ENCODE measurements at regions not wholly inside any gene's neighbourhood (a gene's known extent, or its start where the extent isn't known, plus 50 kb on each side); places are given as distances from the start of the nearest gene placed in this dataset.
A peak's percentile ranks its signal among the peaks of the same experiment; 100 is the strongest.

DNA sequence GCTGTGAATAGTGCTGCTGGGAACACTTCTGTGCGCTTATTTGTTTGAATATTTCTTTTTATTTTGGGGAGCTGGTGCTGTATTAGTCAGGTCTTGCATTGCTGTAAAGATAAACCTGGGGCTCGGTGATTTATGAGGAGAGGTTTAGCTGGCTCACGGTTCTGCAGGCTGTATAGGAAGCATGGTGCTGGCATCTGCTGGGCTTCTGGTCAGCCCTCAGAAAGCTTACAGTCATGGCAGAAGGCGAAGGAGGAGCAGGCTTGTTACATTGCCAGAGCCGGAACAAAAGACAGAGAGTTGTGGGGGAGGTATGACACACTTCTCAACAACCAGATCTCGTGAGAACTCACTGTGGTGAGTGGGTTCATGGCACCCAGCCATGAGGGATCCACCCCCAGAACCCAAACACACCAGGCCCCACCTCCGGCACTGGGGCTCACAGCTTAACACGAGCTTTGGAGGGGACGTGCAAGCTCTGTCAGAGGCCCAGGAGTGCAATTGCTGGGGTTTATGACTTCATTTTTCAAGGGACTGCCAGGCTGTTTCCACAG lies 68.8 kb upstream of the GATA5 start:
- FAIRE-seq: no peak

DNA sequence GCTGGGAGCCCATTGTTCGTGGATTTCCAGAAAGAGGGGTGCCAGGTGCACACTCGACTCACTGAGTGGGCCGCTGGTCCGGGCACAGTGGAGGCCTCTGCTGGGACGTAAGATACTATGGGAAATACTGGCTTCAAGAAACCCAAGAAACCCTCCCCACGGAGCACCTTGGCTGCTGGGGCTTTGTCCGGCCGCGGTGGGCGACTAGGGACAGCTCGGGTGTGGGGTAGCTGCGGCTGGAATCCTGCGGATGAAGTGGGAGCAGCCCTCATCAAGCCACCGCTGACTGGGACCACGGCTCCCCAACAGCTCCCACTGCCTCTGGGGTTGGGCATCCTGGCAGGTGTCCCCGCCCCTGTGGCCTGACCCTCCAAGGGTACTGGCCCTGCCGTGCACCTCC lies 69.5 kb upstream of the GATA5 start:
- no peak for FAIRE-seq

More for the DNA sequence above, 68.8 kb upstream of the GATA5 start:
- no peak for DNase-seq (ENCODE audit: low spot score in 2 of 2)

DNA sequence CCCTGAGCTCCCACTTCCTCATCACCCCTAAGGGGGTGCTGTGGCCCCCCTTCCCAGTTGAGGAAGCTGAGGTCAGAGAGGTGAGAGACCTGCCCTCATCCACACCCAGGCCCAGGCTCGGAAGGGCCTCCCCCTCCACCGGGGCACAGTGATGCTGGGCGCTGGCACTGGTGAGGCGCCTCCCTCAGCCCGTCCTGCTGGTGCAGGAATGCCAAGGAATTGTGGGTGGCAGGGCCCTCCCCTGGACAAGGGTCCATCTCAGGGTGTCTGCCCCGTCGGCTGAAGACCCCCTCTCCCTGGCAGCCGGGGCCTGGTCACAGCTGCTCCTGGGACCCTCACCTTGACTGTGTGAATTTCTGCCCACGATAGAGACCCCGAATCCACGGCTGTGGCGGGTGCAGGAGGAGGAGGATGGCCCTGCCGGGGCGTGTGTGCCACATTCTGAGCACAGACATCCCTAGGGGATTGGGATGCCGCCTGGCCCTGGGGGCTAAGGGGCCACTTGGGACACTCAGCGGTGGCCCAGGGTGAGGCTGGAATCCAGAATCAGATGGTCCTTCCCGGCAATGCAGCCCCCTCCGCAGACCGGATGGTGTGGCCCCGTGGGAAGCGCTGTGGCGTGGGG lies 70.2 kb upstream of the GATA5 start:
- FAIRE-seq: no peak
- DNase-seq (ENCODE audit: low spot score in 2 of 2): no peak

More for the DNA sequence above, 69.5 kb upstream of the GATA5 start:
- DNase-seq (ENCODE audit: low spot score in 2 of 2): no peak

DNA sequence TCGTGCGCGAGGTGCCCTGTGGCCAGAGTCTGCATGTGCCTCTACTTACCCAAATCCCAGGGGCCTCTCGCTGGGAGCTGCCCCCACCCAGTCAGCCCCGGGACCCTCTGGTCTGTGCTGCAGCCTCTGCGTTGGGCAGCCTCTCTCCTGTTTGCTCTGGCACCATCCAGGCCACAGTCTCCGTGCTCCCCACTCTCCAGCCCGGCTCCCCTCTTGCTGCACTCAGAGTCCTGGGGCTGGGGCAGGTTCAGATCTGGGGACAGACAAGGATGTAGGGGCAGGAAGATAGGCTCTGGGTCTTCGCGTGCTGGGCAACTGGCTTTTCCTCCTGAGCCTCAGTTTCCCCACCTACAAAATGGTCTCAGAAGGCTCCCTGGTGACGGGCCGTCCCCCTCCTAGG lies 70.8 kb upstream of the GATA5 start:
- FAIRE-seq: no peak
- DNase-seq (ENCODE audit: low spot score in 2 of 2): no peak

DNA sequence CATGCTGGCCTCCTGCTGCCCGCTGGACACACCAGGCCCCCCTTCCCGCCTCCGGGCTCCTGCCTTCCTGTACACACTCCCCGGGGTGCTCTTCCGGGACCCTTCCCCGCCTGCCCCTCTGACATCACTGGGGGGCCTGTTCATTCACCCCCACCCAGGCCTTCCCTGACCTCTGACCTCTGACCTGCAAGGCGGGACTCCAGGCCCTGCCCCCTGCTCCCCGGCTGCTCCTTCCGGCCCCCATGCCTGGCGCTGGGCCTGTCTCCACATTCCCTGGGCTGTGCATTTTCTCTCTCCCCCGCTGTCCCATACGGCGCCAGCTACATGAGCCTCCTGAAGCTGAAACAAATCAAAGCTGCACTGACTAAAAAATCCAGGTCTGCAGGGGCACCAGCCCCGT lies 71.6 kb upstream of the GATA5 start:
- FAIRE-seq (no peak), DNase-seq (ENCODE audit: low spot score in 2 of 2) (no peak)

DNA sequence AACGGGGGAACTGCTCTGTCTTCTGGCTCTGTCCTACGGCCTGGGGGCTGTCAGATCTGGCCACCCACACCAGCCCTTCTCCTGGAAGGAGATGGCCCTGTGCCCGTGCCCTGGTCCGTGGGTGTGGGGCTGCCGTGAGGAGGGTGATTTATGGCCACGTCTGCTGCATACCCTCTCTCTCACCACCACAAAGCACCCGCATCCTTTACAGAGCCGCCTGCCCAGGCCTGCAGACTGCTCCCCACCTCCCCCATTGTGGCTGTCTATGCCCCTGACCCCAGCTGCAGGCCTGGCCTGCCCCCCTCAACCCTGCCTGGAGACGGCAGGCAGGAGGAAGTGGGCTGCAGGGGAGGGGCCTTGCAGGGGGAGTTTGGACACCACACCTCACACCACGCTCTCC lies 72.7 kb upstream of the GATA5 start:
- no peak for DNase-seq (ENCODE audit: low spot score in 2 of 2)
- no peak for FAIRE-seq

DNA sequence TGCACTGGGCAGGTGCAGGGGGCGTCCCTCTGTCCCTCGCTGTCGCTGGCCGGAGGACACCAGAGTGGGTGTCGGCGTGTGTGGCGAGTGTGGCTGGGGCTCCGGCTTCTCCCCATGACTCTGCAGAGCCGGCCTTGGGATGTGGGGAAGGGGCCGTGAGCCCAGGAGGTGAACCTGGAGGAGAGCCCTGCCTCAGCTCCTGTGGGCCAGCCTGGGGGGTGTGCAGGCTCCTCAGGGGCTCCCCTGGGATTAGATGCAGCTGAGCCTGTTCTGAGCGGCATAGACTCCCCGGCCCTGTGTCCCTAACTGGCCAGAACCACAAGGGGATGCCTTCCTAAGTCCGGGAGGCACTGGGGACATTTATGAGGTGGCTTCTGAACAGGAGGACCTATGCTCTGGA lies 73.2 kb upstream of the GATA5 start:
- no peak for FAIRE-seq

DNA sequence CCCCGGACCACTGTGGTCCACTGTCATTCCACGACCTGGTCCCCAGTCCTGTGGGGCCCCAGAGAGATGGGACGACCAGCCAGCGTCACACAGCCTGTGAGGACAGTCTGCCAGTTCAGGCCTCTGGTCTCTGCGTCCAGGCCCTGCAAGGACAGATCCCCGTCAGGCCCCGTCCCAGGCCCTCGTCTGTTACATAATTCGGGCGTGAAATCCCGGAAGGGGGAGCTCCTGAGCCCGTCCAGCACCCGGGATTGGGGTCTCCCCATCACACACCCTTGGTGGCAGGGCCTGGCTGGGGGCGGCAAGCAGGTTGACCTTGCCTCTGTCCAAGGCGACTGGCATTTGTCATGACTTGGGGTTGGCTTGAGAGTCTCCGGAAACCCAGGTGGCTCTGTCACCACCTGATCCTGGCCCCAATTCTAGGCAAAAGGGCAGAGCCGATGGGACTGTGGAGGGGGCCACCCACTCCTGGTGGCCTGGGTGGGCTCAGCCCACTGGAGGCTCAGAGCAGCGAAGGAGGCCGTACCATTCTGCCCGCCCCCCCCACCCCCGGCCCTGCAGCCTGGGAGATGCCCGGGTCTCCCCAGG lies 73.8 kb upstream of the GATA5 start:
- no peak for FAIRE-seq
- no peak for DNase-seq (ENCODE audit: low spot score in 2 of 2)

More for the DNA sequence above, 73.2 kb upstream of the GATA5 start:
- no peak for DNase-seq (ENCODE audit: low spot score in 2 of 2)

DNA sequence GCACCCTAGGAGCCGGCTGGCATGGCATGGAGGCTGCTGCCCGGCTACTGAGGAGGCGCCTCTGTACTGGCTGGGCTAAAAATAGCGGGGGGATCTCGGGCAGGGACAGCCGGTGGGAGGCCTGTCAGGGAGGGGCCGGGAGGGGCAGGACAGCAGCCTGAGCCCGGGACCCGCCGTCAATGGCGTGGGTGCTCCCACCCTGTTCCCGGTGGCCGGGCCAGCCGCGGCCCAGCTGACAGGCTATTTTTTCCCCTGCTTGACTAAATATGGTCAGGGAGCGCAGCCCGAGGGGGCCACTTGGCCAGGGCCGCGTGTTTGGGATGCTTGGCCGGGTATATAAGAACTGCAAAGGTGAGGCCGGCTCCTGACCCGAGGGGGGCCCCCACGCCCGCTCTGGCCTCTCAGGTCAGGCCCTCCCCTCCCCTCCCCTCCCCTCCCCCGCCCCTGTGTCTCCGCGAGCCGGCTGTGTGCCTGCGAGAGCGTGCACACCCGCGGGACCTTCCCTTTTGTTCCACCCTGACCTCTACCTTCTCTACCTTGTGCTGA lies 74.4 kb upstream of the GATA5 start:
- DNase-seq (ENCODE audit: low spot score in 2 of 2) (peak in 1 of 2 donors; percentile 68), FAIRE-seq (no peak)

DNA sequence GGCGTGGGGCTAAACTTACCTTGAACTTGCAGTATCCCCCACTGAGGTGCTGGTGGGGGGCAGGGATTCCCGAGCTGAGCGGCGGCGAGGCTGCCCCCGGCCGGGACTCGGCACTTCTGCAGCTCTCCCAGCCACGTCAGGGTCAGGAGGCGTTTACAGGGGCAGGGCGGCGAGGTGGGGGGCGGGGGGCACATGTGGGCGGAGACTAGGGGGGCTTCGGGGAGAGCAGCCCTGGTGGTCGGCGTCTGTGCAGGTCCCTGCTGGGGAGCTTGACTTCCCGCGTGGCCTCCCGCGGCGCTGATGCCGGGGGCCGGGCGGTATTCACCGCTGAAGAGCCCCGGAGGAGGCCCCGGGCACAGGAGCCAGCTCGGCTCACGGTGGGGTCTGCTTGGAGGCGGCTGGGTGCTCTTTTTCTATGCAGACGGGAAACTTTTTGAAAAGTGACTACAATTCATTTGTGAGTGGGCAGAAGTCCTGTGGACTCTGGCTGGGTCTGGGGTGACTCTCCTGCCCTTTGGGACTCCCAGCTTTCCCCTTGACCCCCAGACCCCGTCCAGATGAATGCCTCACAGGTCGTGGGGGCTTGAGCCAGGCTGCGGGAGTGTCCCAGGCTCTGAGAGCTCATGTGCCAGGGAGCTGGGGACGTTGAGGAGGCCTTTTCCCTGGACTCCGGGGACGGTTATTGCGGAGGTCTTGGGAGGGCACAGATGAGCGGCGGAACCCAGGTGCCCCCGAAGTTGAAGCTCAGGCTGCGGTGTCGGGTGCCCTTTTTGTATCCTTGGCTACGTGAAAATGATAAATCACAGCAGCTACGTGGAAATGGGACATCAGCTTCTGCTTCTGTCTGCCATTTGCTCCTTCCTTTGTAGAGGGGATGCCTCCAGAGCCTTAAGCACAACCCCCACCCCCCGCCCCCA lies 75.9 kb upstream of the GATA5 start:
- FAIRE-seq (no peak), DNase-seq (ENCODE audit: low spot score in 2 of 2) (no peak)

DNA sequence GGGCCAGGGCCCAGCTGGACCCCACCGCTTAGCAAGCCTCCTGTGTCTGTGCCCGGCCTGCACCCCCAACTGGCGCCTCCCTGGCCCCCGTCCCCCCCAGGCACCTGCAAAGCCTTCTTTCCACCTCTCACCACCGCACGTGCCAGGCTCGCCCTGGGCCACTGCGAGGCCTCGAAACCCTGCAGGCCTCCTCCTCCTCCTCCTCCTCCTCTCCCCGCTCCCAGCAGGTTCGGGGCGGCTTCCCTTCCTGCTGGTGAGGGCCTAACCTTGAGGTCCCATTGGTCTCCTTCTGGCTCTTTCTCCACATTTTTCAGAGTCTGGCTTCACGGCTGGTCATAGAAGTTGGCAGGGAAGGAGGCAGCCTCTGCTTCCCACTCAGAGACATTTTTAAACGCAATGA lies 76.8 kb upstream of the GATA5 start:
- FAIRE-seq (no peak), DNase-seq (ENCODE audit: low spot score in 2 of 2) (no peak)

DNA sequence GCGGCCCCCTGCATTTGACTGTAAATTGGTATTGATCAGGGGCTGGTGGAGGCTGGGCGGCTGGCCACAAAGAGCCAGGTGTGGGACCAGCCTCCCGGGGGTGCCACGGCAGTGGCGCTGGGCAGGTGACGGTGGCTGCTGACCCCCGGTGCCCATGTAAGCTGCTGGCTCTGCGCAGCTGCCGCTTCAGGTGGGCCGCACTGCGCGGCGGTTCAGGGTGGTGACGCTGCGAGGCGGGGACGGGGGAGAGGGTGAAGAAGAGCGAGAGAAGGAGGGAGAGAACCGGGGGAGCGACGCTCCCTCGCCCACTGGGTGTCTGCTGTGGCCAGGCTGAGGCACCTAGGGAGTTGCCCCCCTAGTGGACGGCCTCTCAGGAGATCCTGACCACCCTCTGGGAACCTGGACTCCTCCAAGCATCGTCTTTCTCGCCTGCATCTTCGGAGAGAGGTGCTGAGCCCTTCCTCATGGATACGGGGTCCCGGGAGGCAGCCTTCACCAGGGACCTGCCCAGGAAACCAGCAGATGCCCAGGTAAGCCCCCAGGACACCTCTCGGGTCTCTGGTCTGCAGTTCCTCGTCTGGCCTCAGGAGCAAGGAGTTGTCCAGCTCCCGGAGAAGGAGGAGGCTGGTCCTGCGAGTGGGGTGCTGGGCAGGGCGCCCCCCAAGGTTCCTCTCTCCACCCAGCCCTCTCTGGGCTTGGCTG lies 77.5 kb upstream of the GATA5 start:
- FAIRE-seq (no peak), DNase-seq (ENCODE audit: low spot score in 2 of 2) (no peak)

DNA sequence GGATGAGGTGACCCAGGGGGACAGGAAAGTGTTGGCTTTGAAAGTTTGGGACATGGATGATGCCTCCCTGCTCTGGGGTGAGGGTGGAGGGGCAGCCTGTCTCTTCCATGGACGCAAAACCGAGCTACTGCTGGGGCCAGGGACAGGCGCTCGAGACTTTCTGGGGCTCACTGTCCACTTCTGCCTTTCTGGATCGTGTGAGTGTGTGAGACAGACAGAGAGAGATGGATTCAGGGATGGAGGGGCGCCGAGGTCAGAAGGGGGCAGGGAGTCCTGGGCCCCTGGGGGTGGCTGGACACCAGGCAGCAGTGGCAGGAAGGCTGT lies 78.0 kb upstream of the GATA5 start:
- FAIRE-seq (no peak), DNase-seq (ENCODE audit: low spot score in 2 of 2) (no peak)

DNA sequence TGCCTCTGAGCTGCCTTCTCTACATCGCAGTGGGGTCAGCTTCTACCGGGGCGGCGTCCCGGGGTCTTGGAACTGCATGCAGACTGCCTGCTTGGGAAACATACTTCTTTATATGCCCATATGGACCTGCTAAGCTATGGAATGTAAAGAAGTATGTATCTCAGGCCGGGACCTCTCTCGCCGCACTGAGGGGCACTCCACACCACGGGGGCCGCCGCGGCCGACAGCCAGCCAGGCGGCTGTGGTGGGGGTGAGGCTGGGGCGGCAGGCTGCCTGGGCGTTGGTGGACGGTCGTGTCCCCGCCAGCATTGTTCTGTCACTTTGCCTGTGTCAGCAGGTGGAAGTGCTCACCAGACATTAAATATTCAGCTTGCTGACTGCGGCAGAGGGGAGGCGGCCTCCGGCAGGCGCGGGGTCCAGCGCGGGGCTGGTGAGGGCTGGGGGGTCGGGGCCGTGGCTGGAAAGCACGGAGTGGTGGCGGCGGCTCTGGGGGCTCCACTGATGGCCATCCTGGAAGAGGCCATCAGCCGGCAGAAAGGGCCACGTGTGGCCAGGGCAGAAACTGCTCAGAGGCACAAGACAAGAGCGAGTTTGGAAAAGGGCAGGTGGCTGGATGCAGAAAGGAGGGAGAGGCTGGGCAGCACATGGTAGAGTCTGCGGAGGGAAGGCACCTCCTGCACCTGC lies 78.6 kb upstream of the GATA5 start:
- FAIRE-seq: no peak
- no peak for DNase-seq (ENCODE audit: low spot score in 2 of 2)

DNA sequence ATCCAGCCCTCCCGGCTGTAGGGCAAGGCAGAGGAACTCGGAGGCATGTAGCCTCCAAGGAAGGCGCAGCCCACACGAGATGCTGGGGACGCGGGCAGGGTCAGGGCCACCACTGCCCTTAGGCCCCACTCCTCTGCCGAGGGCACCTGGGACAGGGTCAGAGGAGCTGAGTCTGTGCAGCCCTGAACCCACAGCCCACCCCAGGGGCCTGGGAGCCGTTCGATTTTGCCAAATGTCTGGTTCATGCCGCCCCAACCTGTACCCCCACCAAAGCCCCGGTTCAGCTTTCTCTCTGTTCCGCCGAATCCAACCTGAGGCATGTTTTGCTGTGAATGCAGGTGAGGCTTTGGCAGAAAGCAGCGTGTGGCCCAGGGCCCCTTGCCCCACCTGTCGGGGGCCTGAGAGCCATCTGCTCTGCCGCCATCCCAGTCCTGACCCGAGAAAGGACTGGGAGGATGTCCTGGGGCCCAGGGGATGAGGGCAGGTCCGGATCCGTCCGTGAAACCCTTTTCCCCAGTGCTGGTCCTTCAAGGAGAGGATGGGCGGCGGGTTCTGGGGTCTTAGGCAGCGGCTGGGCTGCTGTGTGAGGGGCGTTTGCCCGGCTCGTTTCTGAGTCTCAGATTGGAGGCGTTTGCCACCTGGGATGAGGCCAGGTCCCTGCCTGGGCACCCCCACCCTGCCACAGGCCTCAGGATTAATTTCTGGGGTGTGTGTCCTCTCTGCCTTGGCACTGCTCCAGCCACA lies 79.3 kb upstream of the GATA5 start:
- DNase-seq (ENCODE audit: low spot score in 2 of 2): no peak
- no peak for FAIRE-seq

DNA sequence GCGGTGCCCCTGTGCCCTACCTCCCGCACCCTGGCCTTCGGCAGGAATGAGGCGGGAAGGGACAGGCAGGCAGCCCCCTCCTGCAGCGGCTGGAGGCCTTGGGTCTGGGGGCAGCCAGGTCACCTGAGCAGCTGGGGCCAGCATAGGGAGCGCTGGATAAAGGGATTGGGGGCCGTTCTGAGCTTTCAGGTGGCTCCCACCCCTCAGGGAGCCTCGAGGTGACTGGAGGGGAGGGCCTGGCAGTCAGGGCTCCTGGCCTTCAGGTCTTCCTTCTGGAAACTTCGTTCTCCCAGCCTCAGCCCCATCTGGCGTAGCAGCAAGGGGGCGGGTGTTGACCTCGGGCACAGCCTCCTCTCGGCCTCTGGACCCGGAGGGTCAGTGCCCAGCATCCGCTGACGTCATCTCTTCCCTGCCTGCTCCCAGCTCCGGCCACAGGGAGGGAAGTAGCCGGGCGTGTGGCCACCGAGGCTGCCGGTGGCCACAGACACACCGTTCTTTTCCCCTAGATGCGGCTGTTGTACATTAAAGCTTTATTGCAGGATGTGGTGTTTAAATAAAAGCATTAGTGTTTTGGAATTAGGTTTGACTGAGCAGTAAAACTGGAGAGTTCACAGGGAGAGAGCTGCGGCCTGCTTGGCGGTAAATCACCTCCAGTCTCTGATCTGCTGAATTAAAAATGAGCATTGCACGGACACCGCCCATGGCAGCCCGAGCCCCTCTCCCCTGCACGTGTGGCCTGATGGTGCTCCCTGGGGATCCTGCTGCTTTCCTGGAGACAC lies 80.0 kb upstream of the GATA5 start:
- no peak for DNase-seq (ENCODE audit: low spot score in 2 of 2)
- FAIRE-seq: no peak

DNA sequence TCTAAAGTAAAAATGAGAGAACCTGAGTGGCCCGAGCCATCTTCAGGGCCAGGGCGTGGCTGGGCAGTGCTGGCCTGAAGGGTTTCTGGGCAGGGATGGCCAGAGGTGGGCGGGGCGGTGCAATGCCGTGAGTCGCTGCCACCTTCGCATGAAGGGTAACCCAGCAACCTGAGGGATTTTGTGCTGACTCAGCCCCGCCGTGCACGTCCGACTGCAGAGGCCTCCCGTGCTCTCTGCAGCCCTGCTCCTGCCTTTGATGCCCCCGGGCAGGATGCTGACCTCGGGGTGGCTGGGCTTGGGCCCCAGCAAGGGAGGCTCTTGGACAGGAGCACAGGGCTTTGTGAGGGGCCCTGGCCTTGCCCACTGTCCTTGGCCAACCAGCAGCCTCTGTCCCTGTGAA lies 81.7 kb upstream of the GATA5 start:
- DNase-seq (ENCODE audit: low spot score in 2 of 2) (no peak), FAIRE-seq (no peak)

DNA sequence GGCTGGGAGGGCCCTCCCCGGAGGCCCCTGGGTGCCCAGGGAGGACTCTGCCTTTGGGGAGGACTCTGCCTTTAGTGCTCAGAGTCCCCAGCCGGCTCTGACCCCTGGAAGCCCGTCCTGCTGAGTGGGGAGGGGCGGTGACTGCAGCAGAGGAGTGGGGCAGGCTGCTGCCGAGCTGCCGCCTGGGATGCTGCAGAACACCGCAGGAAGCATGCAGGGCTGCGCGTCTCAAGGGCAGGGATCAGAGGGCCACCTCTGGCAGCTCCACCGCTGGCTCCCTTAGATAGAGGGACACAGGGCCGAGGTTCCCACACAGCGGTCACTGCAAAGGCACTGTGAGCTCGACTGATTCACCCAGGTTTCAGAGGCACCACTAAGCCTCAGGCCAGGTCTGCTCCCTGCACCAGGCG lies 82.2 kb upstream of the GATA5 start:
- DNase-seq (ENCODE audit: low spot score in 2 of 2) (no peak), FAIRE-seq (no peak)

DNA sequence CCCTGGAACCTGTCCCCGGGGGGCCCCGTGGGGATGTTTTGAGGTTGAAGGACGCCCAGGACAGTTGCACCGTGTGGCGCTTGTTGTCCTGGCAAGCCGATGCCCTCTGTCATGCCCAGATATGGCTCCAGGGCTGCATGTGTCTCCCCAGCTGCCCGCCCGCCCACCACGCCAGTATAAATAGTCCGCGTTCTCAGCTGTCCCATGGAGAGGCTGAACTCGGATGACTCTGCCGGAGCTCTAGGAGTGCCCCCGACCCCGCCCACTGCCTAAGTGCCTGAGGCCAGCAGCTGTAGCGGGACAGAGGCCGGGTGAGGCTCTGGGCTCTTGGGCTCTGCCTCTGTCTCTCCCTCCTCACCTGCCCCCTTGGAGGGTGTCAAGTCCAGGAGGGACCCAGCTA lies 83.0 kb upstream of the GATA5 start:
- no peak for FAIRE-seq
- no peak for DNase-seq (ENCODE audit: low spot score in 2 of 2)
